Right lobe of liver (tissue), 6 donors: ENCODE measurements at regions not wholly inside any gene's neighbourhood (a gene's known extent, or its start where the extent isn't known, plus 50 kb on each side); places are given as distances from the start of the nearest gene placed in this dataset.

Experiments used
- ATAC-seq, 4 donors: fragments of 200-7000 bp; cut with Tn5 transposase; one replicate each; pipeline ENCODE4 v1.9.1; 2020; ENCODE audit warnings: mild to moderate bottlenecking in 4 of 4, moderate library complexity in 4 of 4
- DNase-seq, 3 donors: peaks; one replicate each; pipeline ENCODE4 v3.0.0-alpha.2; 2020
- H3K27ac ChIP-seq, 3 donors: fragments of 200-600 bp; one replicate each; pipeline ENCODE4 v1.8.0; 2022
- H3K27me3 ChIP-seq, 2 donors: fragments of 200-600 bp; one replicate each; pipeline ENCODE4 v1.8.0; 2022
- H3K36me3 ChIP-seq, 4 donors: fragments of 200-600 bp; sonication (generic) in 1 of 4; one replicate each; pipeline versions ENCODE4 v1.5.1 to v1.8.0; 2017 to 2022; ENCODE audit warnings: control low read depth in 1 of 4
- H3K4me1 ChIP-seq, 4 donors: fragments of 200-600 bp; sonication (generic) in 1 of 4; one replicate each; pipeline versions ENCODE4 v1.5.1 to v1.8.0; 2017 to 2022; ENCODE audit warnings: control low read depth in 1 of 4
- H3K4me3 ChIP-seq, 3 donors: fragments of 200-600 bp; one replicate each; pipeline ENCODE4 v1.8.0; 2022
- H3K9me3 ChIP-seq, 4 donors: fragments of 200-600 bp; sonication (generic) in 1 of 4; one replicate each; pipeline versions ENCODE4 v1.5.1 to v1.8.0; 2017 to 2022; ENCODE audit warnings: control low read depth in 1 of 4
- POLR2A ChIP-seq: fragments of 450-650 bp; IDR thresholded peaks from one replicate; pipeline ENCODE4 v1.6.1; 2017; ENCODE audit warnings: antibody characterized with exemption, mild to moderate bottlenecking
- WGBS: methylation state at CpG from one replicate; pipeline ENCODE4 v1.1.6; 2018; ENCODE audit warnings: low coverage, low lambda C conversion rate; ENCODE audit not compliant: insufficient coverage; ENCODE audit errors: missing lambda C conversion rate; 5-methylcytosine and 5-hydroxymethylcytosine counted together
- intact Hi-C, 2 donors: fragments of 100-400 bp; cut with DNase I; formaldehyde crosslinking; loops; one replicate each; pipeline versions ENCODE4 v1.11.2 to v1.14.1; 2022
- TF ChIP-seq, protein P1 (sequence below), 4 donors: fragments of 200-600 bp in 3 of 4; fragments of 450-650 bp in 1 of 4; IDR thresholded peaks; one replicate each; pipeline versions ENCODE4 v1.5.1 to v1.8.0; 2016 to 2022; ENCODE audit warnings: antibody characterized with exemption in 4 of 4, mild to moderate bottlenecking in 2 of 4
- donor health status: DM: no; HTN: yes; CAD: no.
- donor health status: DM: no; HTN: no; CAD: no.
- donor health status: DM: no; HTN: no; CAD: no.
- donor health status: DM: no; HTN: yes; CAD: no.
- donor health status: DM: no; HTN: yes; CAD: no.

- 61% methylated on average over 2 of the region's 2 CpGs for whole genome bisulfite sequencing
- intact Hi-C loops = no loop called here
- Histone ChIP-seq H3K9me3 (no peaks in the 10 kb centered on the region), H3K27ac (no peak overlapping the region), H3K27me3 (no peaks in the 10 kb centered on the region), H3K4me1 (no peaks in the 10 kb centered on the region), H3K36me3 (no peaks in the 10 kb centered on the region), H3K4me3 (no peak overlapping the region)
- ATAC-seq (no peak), DNase-seq (no peak)
- TF ChIP-seq, protein P1, sequence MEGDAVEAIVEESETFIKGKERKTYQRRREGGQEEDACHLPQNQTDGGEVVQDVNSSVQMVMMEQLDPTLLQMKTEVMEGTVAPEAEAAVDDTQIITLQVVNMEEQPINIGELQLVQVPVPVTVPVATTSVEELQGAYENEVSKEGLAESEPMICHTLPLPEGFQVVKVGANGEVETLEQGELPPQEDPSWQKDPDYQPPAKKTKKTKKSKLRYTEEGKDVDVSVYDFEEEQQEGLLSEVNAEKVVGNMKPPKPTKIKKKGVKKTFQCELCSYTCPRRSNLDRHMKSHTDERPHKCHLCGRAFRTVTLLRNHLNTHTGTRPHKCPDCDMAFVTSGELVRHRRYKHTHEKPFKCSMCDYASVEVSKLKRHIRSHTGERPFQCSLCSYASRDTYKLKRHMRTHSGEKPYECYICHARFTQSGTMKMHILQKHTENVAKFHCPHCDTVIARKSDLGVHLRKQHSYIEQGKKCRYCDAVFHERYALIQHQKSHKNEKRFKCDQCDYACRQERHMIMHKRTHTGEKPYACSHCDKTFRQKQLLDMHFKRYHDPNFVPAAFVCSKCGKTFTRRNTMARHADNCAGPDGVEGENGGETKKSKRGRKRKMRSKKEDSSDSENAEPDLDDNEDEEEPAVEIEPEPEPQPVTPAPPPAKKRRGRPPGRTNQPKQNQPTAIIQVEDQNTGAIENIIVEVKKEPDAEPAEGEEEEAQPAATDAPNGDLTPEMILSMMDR (IDR thresholded peaks at IDR 0.05) = no peak
- TF ChIP-seq POLR2A = no peak
Observed at GRCh38 chr1:214155987-214156625, 124.9 kb upstream of the SMYD2 start.

DNA sequence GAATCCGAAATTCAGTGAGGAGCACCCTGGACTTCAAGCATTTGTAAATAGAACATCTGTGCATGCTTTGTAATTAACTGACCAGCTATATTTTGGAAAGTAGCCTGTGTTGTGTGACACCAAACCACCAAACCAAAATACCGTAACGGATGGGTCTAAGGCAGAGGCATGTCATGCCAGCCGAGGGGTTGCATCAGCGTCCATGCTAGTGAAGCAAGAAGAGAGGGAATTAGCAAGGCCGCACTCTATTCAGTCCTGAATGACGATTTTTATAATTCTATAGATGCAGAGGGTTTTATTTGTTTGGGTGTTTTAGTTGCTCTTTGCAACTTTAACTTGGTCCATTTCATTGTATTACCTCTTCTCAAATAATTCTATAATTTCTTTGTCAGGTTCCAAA is 116.8 kb upstream of the SMYD2 start:
- intact Hi-C loops = no loop called here
- DNase-seq (no peak), ATAC-seq (no peak)
- no peak overlapping the region for H3K4me3 ChIP-seq
- WGBS = 89% methylated on average over 7 of the region's 7 CpGs
- H3K9me3 ChIP-seq = no peaks in the 10 kb centered on the region
- TF ChIP-seq, protein P1 (IDR thresholded peaks at IDR 0.05) = no peak
- TF ChIP-seq POLR2A = no peak
- no peaks in the 10 kb centered on the region for H3K36me3 ChIP-seq
- no peaks in the 10 kb centered on the region for H3K4me1 ChIP-seq
- H3K27me3 ChIP-seq = no peaks in the 10 kb centered on the region
- no peak overlapping the region for H3K27ac ChIP-seq

DNA sequence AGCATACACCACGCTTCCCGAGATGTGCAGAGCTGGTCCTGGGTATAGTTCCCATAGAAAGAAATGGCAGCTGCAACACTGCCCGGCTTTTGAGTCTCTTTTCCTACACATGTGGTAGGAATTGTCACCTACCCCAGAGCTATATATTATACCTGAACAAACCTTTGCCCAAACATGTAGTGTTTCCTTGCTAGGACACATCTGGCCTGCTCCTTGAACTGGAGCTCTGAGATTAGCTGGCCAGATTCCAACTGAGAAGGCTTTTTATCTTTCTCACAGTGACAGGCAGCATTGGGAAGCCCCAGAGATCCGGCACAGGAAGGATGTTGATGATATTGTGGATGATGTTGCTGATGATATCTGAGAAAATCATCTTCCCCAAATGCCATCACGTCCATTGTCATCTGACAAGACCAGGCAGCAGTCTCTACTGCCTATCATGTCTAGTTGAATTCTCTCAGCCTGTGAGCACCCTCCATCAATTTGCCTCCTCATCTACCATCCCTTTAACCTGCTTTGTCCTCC is 115.0 kb upstream of the SMYD2 start:
- Histone ChIP-seq H3K9me3 (no peaks in the 10 kb centered on the region), H3K27ac (no peak overlapping the region), H3K4me1 (no peaks in the 10 kb centered on the region), H3K4me3 (no peak overlapping the region), H3K27me3 (no peaks in the 10 kb centered on the region), H3K36me3 (no peaks in the 10 kb centered on the region)
- ATAC-seq (no peak), DNase-seq (no peak)
- 62% methylated on average over 4 of the region's 5 CpGs for WGBS
- intact Hi-C loops = no loop called here
- TF ChIP-seq POLR2A = no peak
- TF ChIP-seq, protein P1 (IDR thresholded peaks at IDR 0.05) = no peak

- H3K36me3 ChIP-seq = no peaks in the 10 kb centered on the region
- peaks cover 0 to 18% (median 3%) of the 10 kb centered on the region in 4 donors for H3K4me1 ChIP-seq
- 7% methylated on average over 2 of the region's 2 CpGs for WGBS
- H3K4me3 ChIP-seq = no peak overlapping the region
- DNase-seq (no peak), ATAC-seq (peak; percentile 93 to 95 (median 94))
- TF ChIP-seq, protein P1 (IDR thresholded peaks at IDR 0.05) = no peak
- no peak for TF ChIP-seq POLR2A
- H3K9me3 ChIP-seq = no peaks in the 10 kb centered on the region
- peak overlapping the region in 1 of 3 donors; percentile 52 for H3K27ac ChIP-seq
- H3K27me3 ChIP-seq = no peaks in the 10 kb centered on the region
- intact Hi-C loops = no loop called here
Observed at GRCh38 chr1:214174508-214175199, 106.3 kb upstream of the SMYD2 start.
